Fibroblast of skin of right biceps (primary cell): ENCODE measurements at regions not wholly inside any gene's neighbourhood (a gene's known extent, or its start where the extent isn't known, plus 50 kb on each side); places are given as distances from the start of the nearest gene placed in this dataset.

Source experiments
- DNase-seq: peaks from one replicate; pipeline ENCODE4 v3.0.0-alpha.2; 2013

DNA sequence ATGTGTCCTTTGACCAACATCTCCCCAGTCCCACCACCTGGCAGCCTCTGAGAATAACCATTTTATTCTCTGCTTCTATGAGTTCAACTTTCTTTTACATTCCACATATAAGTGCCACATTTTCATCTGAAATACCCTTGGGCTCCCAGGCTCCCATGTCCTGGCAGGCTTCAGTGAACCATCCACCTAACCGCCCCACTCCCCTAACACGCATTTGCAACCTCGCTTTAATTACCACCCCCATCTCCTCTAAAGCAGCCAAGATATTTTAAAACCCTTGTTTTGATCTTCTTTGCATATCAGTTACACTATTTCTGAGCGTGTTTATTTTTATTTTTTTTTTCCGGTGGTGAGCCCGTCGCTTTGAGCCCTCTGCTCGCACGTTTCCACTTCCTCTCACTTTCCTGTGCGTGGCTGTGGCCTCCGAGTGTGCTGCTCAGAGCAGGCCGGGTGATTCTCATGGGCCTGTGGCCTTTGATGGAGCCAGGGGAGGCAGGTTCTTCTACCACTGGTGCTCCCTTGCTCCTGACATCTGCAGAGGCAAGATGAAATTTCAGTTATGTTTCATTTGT is 195.4 kb upstream of the LPP start:
- no peak for DNase-seq

- DNase-seq = peak; percentile 44
Measured at GRCh38 chr3:187960820-187961219, 193.1 kb upstream of the LPP start.

DNA sequence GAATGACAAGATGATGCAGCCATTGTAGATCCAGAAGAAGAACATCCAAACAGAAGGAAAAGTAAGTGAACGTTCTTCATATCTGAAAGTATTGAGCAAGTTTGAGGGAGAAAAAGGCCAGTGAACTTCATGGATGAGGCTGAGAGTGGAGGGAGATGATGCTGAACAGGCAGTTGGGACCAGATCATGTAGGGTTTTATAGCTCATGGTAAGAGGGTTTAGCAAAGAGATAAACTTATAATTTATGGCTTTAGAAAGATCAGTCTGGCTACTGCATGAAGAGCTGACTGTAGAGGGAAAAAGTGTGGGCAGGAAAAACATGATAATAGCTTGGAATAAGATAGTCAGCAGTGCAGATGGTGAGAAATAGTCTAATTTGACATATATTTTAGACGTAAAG is 192.6 kb upstream of the LPP start:
- no peak for DNase-seq

DNA sequence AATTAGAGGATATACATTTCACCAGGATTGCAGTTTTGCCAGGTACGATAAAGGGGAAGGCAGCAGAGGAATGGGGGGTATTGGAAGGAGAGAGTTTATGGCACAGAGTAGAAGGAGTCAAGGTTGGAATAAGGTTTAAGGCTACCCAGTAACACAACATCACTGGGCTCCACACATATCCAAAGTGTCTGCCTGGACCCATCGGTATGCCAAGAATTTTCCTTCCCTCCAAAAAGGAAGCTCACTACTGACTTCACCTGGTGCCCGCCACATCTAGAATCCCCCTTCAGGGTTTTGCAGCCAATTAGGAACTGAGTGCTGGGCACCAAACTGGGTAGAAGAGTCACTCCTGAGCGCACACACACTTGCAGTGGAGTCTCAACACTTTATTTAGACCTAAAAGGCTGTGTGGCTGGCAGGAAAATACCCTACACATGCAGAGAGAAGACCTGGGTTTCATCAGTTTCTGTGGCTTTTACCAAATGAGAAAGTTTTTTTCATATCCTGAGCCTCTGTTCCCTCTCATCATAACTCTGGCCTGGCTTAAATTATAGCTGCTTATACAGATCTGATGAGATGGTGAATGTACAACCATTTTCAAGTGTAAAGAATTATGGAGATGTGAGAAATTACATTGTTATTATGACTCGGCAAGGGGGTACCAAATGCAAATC is 190.8 kb upstream of the LPP start:
- no peak for DNase-seq

DNA sequence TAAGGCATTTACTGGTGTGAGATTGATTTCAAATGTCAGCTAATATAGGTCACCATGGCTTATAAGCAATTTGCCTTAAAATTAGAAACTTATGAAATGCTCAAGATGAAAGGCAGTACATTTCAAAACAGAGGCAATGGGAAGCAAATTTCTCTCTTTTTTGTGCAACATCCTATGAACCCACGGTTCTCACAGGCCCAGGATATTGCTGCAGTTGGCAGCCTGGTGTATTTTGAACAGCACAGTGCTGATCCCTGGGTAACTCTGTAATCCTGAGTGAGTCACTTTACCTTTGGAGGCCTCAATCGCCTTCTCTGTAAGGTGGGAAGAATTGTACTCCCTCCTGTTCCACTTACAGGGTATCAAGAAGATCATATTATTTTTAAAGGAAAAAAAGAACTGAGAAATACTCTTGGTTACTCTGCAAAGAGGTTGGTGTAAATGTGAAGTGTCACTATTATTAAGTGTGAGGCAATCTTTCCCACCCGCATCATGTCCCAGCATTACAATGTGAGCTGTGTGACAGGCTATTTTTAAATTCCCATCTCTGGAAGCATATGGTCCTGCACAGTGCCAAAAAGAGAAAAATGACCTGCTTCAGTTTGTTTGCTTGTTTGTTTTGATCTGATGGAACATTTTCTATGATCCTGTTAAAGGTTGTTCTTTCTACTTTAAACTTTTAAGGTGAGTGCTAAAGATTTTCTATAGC is 190.1 kb upstream of the LPP start:
- DNase-seq = no peak

DNA sequence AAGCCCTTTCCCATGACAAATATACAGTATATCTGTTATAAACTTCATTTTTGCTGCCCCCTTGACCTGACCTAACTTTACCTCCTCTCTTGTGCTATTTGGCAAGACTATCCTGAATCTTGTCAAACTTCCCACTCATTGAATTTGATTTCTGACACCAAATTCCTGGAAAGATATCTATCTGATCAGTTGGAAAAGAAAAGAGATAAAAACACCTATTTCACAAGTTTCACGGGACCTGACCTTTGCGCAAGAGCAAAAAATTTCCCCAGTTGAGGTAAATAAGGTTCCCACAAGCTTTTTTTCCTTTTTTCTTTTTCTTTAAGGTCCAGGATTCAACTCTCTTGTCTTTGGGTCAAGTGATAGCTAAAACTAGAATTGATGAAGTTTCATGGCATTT is 189.2 kb upstream of the LPP start:
- DNase-seq = no peak

DNA sequence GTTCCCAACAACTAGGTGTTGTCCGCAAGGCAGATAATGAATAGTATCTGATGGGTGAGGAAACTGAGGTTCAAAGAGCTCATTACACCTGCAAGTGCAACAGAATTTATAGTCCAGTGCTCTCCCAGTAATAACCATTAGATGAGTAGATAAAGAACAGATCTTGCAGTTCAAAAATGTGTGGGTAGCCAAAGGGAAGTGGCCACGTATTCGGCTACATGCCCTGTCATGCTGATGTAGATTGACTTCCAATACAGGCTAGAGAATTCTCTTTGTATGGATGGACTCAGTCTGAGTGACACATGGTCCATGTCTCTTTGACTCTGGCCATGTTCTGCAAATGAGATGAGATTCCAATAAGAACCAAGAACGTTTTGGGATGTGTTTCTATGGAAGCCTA is 187.9 kb upstream of the LPP start:
- no peak for DNase-seq

- no peak for DNase-seq
Measured at GRCh38 chr3:187966636-187967406, 187.1 kb upstream of the LPP start.

DNA sequence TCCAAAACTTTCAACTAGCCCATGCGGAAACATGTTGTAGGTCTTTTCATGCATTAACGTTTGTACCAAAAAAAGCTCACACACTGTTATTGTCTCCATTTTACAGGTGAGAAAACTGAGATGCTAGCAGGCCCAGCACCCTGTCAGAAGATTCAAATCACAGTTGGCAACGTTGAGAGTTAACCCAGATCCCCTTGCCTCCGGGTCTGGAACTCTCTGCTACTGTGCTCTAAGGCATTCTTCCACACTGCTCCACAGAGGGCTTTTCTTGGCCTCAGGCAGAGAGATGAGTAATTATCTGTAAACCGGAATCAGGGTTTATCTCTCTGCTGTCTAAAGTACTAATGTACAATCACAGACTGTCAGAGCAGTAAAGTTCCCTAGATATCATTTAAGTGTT is 186.0 kb upstream of the LPP start:
- peak; percentile 36 for DNase-seq

GRCh38 chr3:187968883-187969580 is 184.9 kb upstream of the LPP start:
- DNase-seq = peak; percentile 62

- no peak for DNase-seq
Measured at GRCh38 chr3:187969581-187969950, 184.4 kb upstream of the LPP start.

GRCh38 chr3:187970106-187970505 is 183.9 kb upstream of the LPP start:
- no peak for DNase-seq

GRCh38 chr3:187971629-187972028 is 182.3 kb upstream of the LPP start:
- no peak for DNase-seq

DNA sequence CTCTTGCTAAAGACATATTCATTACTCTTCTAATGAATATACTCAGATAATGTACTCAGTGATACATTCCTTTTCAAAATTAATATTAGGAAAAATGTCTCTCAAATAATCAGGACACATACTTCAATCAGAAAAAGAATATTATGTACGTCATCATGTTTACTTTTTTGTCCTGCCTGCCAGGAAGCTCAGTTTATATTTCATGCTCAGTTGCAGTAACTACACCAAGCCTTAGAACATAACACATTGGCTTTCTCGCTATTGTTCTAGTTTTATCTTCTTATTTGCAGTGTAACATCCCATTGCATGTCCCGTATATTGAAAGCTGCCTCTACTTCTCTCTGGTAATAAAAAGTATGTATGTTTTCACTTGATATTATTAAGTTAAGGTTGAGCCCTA is 181.5 kb upstream of the LPP start:
- DNase-seq = no peak

GRCh38 chr3:187973977-187974870 is 179.7 kb upstream of the LPP start:
- DNase-seq = no peak

DNA sequence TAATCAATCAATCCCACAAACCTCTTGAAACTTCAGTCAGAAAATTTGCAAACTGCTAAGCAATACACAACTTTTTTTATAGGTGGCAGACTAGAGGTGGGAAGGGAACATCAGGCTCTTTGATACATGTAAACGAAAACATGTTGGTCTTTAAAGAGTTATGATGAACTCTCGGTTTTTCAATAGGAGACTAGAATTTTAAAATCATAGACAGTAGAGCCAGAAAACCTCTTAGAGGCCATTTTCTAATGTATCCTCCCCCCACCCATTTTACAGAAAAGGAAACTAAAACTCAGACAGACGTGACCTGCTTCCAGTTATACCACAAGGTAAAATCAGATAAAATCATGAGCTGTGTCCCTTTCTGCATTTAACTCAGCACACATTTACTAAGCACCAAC is 179.1 kb upstream of the LPP start:
- DNase-seq = no peak

DNA sequence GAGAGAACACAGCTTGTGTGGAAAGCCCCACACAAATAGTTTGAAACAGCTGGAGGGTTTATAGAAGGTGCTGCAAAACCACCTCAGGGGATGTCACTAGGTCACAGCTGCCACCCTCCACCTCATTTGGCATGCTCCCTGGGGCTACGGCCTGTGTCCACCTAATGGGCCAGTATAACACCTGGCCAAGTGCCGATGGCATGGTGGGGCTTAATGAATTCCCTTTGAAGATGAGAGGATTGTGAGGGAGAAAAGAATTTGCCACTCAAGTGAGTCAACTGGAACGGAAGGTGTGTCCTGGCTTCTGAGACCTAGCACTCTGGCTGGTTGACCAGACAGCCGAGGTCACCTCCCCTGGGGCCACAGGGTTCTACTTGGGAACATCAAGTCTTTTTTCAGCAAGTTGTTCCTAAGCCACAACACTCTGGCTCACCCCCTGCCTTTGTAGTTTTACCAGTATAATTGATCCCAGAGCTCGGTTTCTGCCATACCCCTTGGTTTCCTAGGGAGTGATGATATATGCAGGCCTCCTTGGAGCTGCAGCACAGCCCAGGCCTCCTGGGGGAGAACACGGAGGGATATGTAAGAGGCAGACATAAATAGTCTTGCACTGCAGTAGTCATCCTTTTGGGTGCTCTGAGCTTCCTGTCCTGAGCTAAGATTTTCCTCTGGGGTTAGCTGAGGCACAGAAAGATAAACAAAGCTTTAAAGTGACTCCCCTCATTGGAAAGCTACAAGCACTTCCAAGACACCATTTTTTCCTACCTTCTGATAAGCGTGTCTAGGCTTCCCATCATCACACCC is 178.2 kb upstream of the LPP start:
- DNase-seq = peak; percentile 56

DNA sequence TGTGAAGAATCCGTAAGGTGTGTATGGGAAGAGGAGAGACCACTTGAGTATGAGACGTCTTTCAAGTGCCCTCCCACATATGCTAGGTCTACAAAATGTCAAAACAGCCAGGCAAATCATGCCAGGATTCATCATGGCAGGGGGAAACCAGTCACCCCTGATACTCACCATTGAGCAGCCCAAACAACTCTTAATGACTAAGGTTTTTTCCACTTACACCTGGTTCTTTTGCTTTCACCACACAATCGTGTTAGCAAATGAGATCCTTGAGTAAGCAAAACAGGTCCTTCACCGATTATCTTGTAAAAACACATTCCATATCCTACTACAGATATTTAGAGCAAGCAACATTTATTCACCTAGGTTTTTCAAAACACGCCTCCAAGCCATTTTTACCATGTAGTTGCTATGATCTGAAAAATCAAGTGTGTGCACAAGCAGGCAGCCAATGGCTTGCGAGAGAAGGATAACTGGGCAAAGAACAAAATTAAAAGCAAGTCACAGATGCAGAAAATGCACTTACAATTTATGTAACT is 177.5 kb upstream of the LPP start:
- no peak for DNase-seq

DNA sequence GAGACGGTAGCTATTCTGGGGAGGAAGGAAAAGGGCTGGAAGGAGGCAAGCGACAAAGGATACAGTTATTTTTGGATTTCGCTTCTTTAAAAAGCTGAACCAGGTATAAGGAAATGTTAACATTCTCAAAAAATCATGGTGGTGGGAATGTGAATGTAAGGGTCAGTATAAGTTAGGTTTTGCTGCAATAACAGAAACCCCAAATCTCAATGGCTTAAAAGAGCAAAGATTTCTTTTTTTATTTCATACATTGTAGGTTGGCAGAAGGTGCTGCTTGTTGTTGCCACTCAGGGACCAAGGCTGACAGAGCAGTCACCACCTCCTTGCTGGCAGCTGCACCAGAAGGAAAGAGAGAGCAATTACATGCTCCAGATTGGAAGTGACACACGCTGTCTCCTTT is 176.3 kb upstream of the LPP start:
- no peak for DNase-seq

DNA sequence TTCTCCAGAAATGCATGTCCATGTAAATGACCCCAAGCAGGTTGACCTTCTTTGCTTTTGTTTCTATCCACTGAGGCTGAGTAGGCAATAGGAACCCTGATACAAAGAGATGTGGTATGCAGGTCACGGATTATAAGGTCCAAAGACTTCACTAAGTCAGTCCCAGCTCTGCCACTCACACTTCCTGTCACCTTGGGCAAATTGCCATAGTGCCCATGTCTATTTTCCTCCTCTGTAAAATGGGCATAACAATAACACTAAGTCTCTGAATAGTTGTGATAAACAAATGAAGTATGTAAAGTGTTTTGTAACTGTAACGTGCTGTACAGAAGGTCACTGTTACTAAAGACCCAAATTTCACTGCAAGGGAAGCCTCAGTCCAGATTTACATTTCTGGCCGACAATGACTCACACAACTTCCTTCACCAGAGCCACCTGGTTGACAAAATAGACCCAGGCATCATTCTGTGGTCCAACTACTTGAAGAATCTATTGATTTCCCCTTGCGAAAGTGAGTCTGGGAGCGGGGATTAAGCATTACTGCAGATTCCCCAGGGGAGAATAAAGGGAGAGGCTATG is 175.4 kb upstream of the LPP start:
- no peak for DNase-seq

DNA sequence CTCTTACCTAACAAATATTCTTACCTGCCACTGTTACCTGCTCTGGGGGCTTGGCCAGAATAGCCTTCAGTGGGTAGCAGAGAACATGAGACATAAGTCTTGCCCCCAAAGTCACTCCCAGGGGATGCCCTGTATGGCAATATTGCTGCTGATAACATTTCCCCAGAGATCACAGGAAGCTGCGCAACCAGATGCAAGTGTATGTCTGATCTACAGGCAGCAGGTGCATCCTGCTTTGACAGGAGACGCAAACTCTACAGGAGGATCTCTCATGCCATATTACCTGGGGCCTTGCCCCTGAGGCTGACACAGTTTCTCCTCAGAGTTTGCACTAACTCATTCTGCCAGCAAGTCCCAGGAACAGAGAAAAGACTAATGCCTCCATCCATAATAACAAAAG is 174.4 kb upstream of the LPP start:
- no peak for DNase-seq
